Activated naive CD8-positive, alpha-beta T cell (primary cell): ENCODE measurements at regions not wholly inside any gene's neighbourhood (a gene's known extent, or its start where the extent isn't known, plus 50 kb on each side); places are given as distances from the start of the nearest gene placed in this dataset.

ENCODE experiments used
- H3K27ac Mint-ChIP-seq: one replicate; pipeline ENCODE4 v1.8.0; 2021; ENCODE audit warnings: mixed read lengths
- H3K27me3 Mint-ChIP-seq: one replicate; pipeline ENCODE4 v1.8.0; 2021; ENCODE audit warnings: mixed read lengths
- H3K36me3 Mint-ChIP-seq: one replicate; pipeline ENCODE4 v1.8.0; 2021; ENCODE audit warnings: mixed read lengths
- H3K4me1 Mint-ChIP-seq: one replicate; pipeline ENCODE4 v1.8.0; 2021; ENCODE audit warnings: low read depth, mixed read lengths
- H3K4me3 Mint-ChIP-seq: one replicate; pipeline ENCODE4 v1.8.0; 2021; ENCODE audit warnings: mild to moderate bottlenecking, mixed read lengths
- H3K9me3 Mint-ChIP-seq: one replicate; pipeline ENCODE4 v1.8.0; 2021; ENCODE audit warnings: low read depth, mixed read lengths

DNA sequence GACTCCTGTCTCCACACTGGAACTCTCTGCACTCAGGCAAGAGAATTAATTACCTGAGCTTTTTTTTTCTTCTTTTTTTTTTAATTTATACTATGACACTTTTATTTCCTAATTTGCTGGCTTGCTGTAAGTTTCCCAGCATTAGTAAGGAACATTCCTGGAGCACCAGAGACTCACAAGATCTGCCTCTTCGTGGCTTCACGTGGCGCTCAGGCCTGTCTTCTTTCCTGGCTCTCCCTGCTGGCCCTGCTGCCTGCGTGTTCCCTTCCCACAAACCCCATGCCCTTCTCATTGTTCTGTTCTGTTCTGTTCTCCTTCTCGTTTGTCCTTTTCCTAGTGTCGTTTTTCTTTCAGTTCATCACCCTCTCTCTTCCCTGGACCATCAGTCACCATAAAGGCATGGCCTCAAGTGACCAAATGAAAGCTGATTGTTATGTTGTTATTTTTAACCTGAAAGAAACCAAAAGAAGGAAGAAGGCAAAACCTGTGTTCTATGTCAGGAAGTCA, 591.6 kb upstream of the PFKP start:
- peaks cover under 1% of the 10 kb centered on the region for H3K27me3 Mint-ChIP-seq
- H3K27ac Mint-ChIP-seq: no peak overlapping the region
- no peaks in the 10 kb centered on the region for H3K36me3 Mint-ChIP-seq

DNA sequence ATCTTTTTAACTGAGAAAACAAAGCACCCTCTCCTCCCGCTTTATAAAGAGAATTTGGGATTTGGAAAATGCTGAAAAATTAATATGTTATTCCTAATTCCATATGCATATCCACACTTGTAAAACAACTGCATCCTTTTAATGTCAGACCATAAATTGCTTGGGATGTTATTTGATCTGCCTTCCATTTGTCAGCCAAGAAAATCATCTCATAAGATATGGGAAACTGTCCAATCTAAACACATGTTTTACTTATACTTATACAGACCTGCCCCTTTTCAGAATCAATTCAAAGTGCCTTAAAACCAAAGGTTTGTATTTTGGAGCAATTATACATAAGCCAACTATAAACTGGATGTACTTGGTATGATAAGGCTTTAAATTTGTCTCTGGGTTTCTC, 595.5 kb upstream of the PFKP start:
- H3K27ac Mint-ChIP-seq: no peak overlapping the region
- H3K4me1 Mint-ChIP-seq: no peaks in the 10 kb centered on the region
- no peak overlapping the region for H3K4me3 Mint-ChIP-seq
- peaks cover 8% of the 10 kb centered on the region for H3K27me3 Mint-ChIP-seq
- no peaks in the 10 kb centered on the region for H3K36me3 Mint-ChIP-seq
- peaks cover 11% of the 10 kb centered on the region for H3K9me3 Mint-ChIP-seq

More for the DNA sequence above, 591.6 kb upstream of the PFKP start:
- H3K4me3 Mint-ChIP-seq: no peak overlapping the region
- H3K9me3 Mint-ChIP-seq: peaks cover 11% of the 10 kb centered on the region
- H3K4me1 Mint-ChIP-seq: no peaks in the 10 kb centered on the region

DNA sequence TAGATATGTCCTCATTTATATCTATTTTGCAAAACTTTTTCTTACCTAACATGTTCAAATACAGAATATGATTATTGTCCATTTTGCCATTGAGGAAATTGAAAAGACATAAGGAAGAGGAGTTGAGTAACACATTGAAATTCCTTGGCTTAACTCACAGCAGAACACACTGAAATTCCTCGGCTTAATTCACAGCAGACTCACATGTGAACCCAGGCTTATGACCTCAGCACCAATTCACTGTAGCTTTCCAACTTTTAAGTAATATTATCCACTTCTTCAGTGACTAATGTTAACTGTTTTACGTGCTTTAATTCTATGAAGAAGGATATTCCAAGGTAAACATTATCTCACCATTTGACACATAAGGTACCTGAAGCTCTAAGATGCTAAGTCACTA, 597.5 kb upstream of the PFKP start:
- Mint-ChIP-seq H3K27ac (no peak overlapping the region), H3K9me3 (peaks cover 20% of the 10 kb centered on the region), H3K4me1 (no peaks in the 10 kb centered on the region), H3K4me3 (no peak overlapping the region), H3K27me3 (peaks cover 10% of the 10 kb centered on the region), H3K36me3 (no peaks in the 10 kb centered on the region)

DNA sequence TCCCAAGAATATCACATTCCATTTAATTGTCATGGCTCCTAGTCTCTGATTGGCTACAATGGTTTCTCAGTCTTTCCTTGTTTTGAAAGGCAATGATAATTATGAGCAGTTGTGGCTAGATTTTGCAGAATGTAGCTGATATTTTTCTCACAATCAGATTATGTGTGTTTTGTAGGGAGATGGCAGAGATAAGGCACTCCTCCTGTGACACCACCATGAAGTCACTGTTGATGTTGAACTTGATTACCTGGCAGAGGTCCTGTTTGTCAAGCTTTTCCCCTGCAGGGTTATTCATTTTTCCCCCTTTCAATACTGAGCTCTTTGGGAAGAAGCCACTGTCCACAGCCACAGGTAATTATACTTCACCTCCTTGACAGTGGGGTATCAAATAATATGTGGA, 602.9 kb upstream of the PFKP start:
- no peaks in the 10 kb centered on the region for H3K36me3 Mint-ChIP-seq
- H3K4me1 Mint-ChIP-seq: no peaks in the 10 kb centered on the region
- H3K27me3 Mint-ChIP-seq: peaks cover 7% of the 10 kb centered on the region
- no peak overlapping the region for H3K4me3 Mint-ChIP-seq
- peaks cover 20% of the 10 kb centered on the region for H3K9me3 Mint-ChIP-seq
- H3K27ac Mint-ChIP-seq: no peak overlapping the region

DNA sequence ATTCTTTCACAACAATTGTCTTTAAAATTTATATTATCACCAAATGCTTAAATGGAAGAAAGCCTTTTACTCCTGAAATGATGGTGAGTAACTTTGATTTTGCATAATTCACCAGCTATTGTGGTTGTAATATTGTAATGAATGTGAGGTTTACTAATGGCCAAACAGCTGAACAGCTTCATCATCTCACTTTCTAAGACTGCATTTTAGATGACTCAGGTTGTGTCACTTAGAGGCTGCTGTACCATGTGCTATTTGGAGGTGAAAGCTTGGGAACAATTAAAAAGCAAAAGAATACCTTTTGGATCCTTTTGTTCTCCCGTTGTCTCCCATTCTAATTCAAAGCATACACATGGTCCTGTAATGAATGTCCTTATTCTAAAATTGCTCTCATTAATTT, 604.0 kb upstream of the PFKP start:
- Mint-ChIP-seq H3K9me3 (peaks cover 20% of the 10 kb centered on the region), H3K27me3 (peaks cover 6% of the 10 kb centered on the region)

DNA sequence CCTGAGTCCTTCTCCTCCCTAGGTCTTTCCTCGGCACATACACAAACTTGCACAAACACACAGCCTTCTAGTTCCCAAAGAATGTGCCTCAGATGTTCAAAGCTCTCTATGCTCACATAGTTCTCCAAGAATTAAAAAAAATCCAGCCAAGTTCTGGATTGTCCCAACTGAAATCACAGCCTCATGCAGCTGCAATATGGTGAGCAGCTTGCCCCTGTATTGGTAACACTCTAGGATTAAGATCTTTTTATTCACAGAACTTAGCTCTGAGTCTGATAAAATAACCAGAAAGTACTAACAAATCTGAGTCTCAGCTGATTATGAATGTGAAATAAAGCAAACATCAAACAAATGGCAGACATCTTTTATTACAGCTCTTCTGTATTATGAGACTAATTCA, 604.8 kb upstream of the PFKP start:
- no peaks in the 10 kb centered on the region for H3K4me1 Mint-ChIP-seq
- peaks cover 20% of the 10 kb centered on the region for H3K9me3 Mint-ChIP-seq
- H3K27ac Mint-ChIP-seq: no peak overlapping the region
- H3K36me3 Mint-ChIP-seq: no peaks in the 10 kb centered on the region
- peaks cover 4% of the 10 kb centered on the region for H3K27me3 Mint-ChIP-seq
- no peak overlapping the region for H3K4me3 Mint-ChIP-seq

More for the DNA sequence above, 604.0 kb upstream of the PFKP start:
- Mint-ChIP-seq H3K4me1 (no peaks in the 10 kb centered on the region), H3K27ac (no peak overlapping the region), H3K36me3 (no peaks in the 10 kb centered on the region), H3K4me3 (no peak overlapping the region)

DNA sequence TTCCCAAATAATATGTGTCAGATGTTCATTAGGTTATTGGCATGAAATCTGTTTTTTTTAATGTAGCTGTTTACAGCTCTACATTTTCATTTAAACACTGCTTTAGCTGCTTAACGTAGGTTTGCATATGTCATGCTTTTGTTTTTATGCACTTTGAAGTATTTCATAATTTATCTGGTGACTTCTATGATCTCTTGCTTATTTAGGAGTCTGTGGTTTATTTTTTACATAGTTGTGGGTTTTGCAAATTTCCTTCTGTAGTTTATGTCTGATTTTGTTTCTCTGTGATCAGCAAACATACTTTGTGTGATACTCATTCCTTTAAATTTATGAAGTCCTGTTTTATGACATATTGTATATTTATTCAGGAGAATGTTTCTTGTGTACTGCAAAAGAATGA, 606.5 kb upstream of the PFKP start:
- peaks cover 18% of the 10 kb centered on the region for H3K9me3 Mint-ChIP-seq
- H3K27ac Mint-ChIP-seq: no peak overlapping the region
- no peaks in the 10 kb centered on the region for H3K36me3 Mint-ChIP-seq
- peaks cover 4% of the 10 kb centered on the region for H3K27me3 Mint-ChIP-seq
- H3K4me3 Mint-ChIP-seq: no peak overlapping the region
- no peaks in the 10 kb centered on the region for H3K4me1 Mint-ChIP-seq

DNA sequence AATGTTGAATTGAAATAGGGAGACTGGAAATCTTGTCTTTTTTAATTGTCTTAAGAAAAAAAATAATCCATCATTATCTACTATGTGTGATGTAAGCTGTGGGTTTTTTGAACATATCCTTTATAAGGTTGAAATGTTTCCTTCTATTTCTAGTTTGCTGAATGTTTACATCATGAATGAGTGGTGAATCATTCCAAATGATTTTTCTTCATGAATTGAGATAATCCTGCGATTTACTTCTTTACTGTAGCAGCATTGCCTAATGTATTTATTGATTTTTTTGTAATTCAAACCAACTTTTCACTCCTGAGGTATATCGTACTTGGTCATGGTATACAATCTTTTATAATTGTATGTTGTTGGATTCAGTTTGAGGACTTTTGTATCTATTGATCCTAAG, 607.6 kb upstream of the PFKP start:
- H3K36me3 Mint-ChIP-seq: no peaks in the 10 kb centered on the region
- H3K9me3 Mint-ChIP-seq: peaks cover 11% of the 10 kb centered on the region
- no peak overlapping the region for H3K27ac Mint-ChIP-seq
- H3K4me3 Mint-ChIP-seq: no peak overlapping the region
- H3K4me1 Mint-ChIP-seq: no peaks in the 10 kb centered on the region
- H3K27me3 Mint-ChIP-seq: peaks cover 1% of the 10 kb centered on the region

DNA sequence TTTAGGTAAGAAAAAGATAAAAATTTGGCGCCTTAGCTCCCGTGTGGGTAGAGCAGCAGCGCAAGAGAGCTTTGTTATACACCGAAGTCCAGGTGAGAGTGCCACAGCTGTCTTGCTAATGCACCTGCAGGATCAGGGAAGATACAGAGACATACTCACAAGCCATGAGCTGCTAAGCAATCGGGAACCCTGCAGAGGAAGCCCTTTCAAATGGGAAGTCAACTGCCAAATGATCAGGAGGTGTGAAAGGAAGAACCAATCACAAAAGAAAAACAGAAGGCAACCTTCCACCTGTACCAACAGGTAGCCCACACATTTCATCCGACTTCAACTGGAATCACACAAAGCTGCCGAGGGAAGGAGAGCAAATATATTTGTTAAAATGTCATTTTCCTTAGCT, 610.5 kb upstream of the PFKP start:
- H3K27ac Mint-ChIP-seq: no peak overlapping the region
- no peaks in the 10 kb centered on the region for H3K36me3 Mint-ChIP-seq
- H3K27me3 Mint-ChIP-seq: no peaks in the 10 kb centered on the region
- no peak overlapping the region for H3K4me3 Mint-ChIP-seq
- peaks cover 8% of the 10 kb centered on the region for H3K9me3 Mint-ChIP-seq
- no peaks in the 10 kb centered on the region for H3K4me1 Mint-ChIP-seq

DNA sequence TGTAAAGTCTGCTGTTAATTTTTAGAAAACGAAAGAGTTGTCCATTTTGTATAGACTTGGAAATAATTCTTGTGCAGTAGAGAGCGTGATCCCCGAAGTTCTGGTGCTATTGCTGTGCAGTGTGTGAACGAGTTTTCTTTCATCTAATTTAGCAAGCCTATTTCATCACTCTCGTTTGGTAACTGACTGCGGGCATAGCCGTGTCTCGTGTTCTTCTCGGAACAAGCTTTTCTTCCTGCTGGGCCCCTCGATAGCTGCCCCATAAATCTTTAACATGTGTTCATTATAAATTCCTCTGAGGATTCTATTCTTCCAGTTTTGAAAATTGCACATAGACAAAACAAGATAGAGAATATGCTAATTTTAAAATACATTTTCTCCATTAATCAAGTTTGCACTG, 622.0 kb upstream of the PFKP start:
- H3K27me3 Mint-ChIP-seq: peaks cover 4% of the 10 kb centered on the region
- H3K9me3 Mint-ChIP-seq: no peaks in the 10 kb centered on the region
- H3K36me3 Mint-ChIP-seq: no peaks in the 10 kb centered on the region
- no peak overlapping the region for H3K4me3 Mint-ChIP-seq
- no peak overlapping the region for H3K27ac Mint-ChIP-seq
- H3K4me1 Mint-ChIP-seq: no peaks in the 10 kb centered on the region

DNA sequence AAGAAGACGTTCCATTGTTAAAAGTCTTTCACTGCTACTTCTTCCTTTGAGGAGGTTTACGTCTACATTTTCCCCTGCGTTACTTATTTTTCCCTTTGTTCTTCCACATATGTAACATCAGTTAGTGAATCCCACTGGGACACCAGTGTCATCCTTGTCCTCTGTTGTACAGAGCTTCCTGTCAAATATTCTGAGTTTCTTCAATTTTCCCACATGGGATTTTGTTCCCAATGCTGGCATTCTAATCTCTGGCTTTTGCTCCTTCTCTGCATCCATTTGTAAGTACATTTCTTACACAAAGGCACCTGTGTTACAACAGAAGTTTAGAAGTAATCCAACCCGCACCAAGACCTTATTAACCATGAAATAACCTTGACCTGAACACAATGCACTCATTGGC, 627.4 kb upstream of the PFKP start:
- no peak overlapping the region for H3K27ac Mint-ChIP-seq

DNA sequence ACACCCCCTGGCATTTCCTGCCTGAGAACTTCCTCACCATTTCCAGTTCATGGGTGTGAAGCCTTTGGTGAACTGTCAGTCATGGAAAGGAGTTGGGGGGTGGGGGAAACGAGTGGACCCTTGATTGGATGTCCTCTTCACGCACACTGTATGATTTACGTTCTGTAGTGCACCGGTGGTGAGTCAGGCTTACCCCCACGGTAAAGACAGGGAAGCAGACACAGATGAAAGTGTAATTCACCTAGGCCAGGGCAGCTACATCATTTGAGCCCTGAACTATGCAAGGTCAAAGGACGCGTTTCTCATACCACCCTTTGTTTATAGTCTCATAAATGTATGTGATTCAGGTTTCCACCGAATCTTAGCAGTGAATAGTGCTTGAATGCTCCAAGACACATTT, 628.3 kb upstream of the PFKP start:
- Mint-ChIP-seq H3K27me3 (peaks cover 2% of the 10 kb centered on the region), H3K36me3 (no peaks in the 10 kb centered on the region), H3K4me1 (no peaks in the 10 kb centered on the region), H3K4me3 (no peak overlapping the region), H3K27ac (no peak overlapping the region), H3K9me3 (no peaks in the 10 kb centered on the region)

More for the DNA sequence above, 627.4 kb upstream of the PFKP start:
- Mint-ChIP-seq H3K36me3 (no peaks in the 10 kb centered on the region), H3K4me1 (no peaks in the 10 kb centered on the region), H3K4me3 (no peak overlapping the region), H3K9me3 (no peaks in the 10 kb centered on the region), H3K27me3 (peaks cover 2% of the 10 kb centered on the region)

DNA sequence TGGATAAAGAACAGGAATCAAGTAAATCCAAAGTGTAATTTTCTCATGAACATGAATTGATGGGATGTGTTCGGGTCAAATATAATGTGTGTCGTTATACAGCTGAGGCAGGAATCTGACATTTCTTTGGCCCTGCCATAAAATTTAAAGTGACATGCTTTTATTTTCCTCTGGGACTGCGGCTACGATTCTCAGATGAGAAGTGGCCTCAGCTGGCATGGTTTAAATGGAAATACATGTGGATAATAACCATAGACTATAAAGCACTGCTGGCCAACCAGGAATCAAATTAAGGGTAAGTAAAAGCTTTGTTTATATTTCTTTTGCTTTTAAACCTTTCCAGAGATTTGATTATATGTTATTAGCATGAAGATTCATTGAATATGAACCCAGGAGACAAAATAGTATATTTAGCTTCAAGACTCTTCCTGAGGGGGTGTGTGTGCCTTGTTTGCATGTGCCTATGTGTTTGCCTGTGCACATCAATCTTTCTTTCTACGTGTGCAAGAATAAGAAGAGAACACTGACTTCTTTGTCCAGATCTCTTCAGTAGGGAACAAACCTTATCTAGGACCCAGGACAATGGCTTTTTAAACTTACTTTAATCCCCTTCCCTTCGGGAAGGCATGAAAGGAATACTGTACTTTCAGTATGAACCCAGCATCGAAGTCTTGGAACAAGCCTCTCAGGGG, 629.0 kb upstream of the PFKP start:
- no peak overlapping the region for H3K4me3 Mint-ChIP-seq
- no peaks in the 10 kb centered on the region for H3K9me3 Mint-ChIP-seq
- no peak overlapping the region for H3K27ac Mint-ChIP-seq
- H3K36me3 Mint-ChIP-seq: no peaks in the 10 kb centered on the region
- H3K27me3 Mint-ChIP-seq: peaks cover 2% of the 10 kb centered on the region
- no peaks in the 10 kb centered on the region for H3K4me1 Mint-ChIP-seq

DNA sequence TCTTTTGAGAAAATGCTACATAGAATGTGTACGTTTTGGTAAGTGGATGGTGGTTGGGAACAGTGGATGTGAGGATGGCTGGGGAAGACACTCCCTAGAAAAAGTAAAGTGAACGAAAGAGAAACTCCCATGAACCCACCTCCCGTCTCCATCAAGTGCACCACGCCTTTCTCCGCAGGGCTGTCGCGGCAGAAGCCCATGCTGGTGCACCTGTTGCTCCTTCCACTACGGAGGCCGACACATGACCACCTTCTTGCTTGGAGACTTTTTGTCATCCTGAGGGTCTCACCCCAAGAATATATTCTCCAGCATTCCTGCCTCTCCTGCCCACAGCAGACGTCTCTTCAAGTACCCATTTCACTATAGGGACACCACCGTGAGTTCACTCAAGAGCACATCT, 630.4 kb upstream of the PFKP start:
- no peak overlapping the region for H3K27ac Mint-ChIP-seq
- H3K27me3 Mint-ChIP-seq: no peaks in the 10 kb centered on the region
- H3K9me3 Mint-ChIP-seq: no peaks in the 10 kb centered on the region
- H3K4me1 Mint-ChIP-seq: no peaks in the 10 kb centered on the region
- H3K4me3 Mint-ChIP-seq: no peak overlapping the region
- H3K36me3 Mint-ChIP-seq: no peaks in the 10 kb centered on the region

DNA sequence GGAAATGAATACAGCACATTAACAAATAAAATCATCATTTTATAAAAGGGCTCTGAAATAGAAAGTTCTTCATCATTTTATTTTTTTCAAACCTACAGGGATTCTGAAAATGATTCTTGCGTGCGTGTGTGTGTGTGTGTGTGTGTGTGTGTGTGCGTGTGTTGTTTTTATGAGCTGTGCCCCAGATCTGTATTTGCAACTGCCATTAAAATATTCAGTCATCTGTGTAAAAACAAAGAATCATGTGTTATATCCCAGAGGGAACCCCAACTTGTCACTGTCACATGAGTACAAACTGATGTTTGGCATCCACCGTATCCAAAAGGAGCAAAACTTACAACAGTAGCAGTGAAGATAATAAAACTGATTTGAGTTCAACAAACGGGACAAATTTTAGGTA, 635.4 kb upstream of the PFKP start:
- Mint-ChIP-seq H3K36me3 (no peaks in the 10 kb centered on the region), H3K27me3 (peaks cover 1% of the 10 kb centered on the region), H3K9me3 (no peaks in the 10 kb centered on the region), H3K4me1 (no peaks in the 10 kb centered on the region), H3K4me3 (no peak overlapping the region), H3K27ac (no peak overlapping the region)

DNA sequence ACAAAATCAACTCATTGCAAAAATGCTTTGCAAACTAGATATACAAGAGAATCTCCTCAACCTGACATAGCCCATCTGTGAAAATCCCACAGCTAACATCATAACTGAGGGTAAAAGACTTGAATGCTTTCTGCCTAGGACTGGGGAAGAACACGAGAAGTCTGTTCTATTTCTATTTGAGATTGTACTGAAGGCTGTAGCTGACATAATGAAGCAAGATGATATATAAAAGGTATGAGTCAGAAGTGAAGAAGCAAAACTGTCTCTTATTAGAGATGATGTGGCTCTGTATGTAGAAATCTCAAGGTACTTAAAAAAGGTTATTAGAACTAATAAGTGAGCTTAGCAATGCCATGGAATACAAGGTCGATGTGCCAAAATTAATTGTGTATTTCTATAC, 639.9 kb upstream of the PFKP start:
- no peaks in the 10 kb centered on the region for H3K36me3 Mint-ChIP-seq
- no peaks in the 10 kb centered on the region for H3K9me3 Mint-ChIP-seq

More for the DNA sequence above, 639.9 kb upstream of the PFKP start:
- Mint-ChIP-seq H3K4me1 (no peaks in the 10 kb centered on the region), H3K27ac (no peak overlapping the region), H3K4me3 (no peak overlapping the region), H3K27me3 (peaks cover 3% of the 10 kb centered on the region)
